ENCODE measurements at regions not wholly inside any gene's neighbourhood (a gene's known extent, or its start where the extent isn't known, plus 50 kb on each side); places are given as distances from the start of the nearest gene placed in this dataset.

DNA sequence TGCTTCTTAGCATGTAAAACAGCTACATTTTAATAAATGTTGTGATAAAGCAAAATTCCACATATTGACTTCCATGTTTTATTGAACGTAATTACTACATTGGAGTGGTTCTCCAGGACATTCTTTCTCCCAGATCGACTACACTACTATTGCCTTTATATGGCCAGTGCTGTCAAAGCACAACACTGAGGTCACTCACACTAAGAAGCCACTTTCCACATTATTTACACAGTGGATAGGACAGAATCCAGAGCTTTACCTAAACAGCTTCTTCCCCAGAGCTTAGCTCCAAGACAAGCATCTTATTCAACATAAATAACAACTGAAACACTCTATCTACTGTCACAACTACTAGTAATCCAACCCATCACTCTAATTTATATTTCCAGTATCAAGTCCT, 73.9 kb upstream of the WDR75 start:
- TF ChIP-seq, protein P1, sequence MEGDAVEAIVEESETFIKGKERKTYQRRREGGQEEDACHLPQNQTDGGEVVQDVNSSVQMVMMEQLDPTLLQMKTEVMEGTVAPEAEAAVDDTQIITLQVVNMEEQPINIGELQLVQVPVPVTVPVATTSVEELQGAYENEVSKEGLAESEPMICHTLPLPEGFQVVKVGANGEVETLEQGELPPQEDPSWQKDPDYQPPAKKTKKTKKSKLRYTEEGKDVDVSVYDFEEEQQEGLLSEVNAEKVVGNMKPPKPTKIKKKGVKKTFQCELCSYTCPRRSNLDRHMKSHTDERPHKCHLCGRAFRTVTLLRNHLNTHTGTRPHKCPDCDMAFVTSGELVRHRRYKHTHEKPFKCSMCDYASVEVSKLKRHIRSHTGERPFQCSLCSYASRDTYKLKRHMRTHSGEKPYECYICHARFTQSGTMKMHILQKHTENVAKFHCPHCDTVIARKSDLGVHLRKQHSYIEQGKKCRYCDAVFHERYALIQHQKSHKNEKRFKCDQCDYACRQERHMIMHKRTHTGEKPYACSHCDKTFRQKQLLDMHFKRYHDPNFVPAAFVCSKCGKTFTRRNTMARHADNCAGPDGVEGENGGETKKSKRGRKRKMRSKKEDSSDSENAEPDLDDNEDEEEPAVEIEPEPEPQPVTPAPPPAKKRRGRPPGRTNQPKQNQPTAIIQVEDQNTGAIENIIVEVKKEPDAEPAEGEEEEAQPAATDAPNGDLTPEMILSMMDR (IDR thresholded peaks at IDR 0.05) = no peak
- TF ChIP-seq POLR2A (IDR thresholded peaks at IDR 0.05) = no peak
- no peak for TF ChIP-seq POLR2AphosphoS5 (IDR thresholded peaks at IDR 0.05)
- WGBS = 63% methylated on average over 2 of the region's 2 CpGs
- Histone ChIP-seq H3K27me3 (replicated peaks; ENCODE audit: insufficient read depth) (no peaks in the 10 kb centered on the region), H3K4me1 (replicated peaks) (no peaks in the 10 kb centered on the region), H3K36me3 (no peaks in the 10 kb centered on the region), H3K9me3 (no peaks in the 10 kb centered on the region), H3K4me3 (no peak overlapping the region), H3K27ac (no peak overlapping the region)
- intact Hi-C loops (cut with DNase I) = no loop called here
- no peak for DNase-seq (ENCODE audit: low spot score)

DNA sequence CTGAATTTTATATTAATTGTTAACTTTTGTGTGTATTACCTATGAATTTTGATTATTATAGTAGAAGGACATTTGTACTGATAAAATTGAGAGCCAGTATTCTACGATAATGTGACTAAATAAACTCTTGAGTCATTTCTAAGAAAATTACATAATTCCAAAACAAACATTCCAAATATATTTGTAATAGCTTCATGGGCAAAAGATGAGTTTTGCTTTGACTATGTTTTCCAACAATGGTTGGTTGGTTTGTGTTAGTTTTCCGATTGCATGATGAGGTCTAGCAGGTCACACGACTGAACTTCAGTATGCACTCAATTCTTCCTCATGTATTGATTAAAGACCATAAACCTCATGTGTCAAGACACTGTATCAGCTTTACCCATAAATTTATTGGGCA, 71.7 kb upstream of the WDR75 start:
- 79% methylated on average over 3 of the region's 3 CpGs for WGBS
- intact Hi-C loops (cut with DNase I) = no loop called here
- H3K27me3 ChIP-seq (replicated peaks; ENCODE audit: insufficient read depth) = no peaks in the 10 kb centered on the region
- H3K4me3 ChIP-seq = no peak overlapping the region
- H3K4me1 ChIP-seq (replicated peaks) = no peaks in the 10 kb centered on the region
- TF ChIP-seq POLR2AphosphoS5 (IDR thresholded peaks at IDR 0.05) = no peak
- TF ChIP-seq, protein P1 (IDR thresholded peaks at IDR 0.05) = no peak
- TF ChIP-seq POLR2A (IDR thresholded peaks at IDR 0.05) = no peak
- H3K36me3 ChIP-seq = no peaks in the 10 kb centered on the region
- H3K9me3 ChIP-seq = no peaks in the 10 kb centered on the region
- no peak overlapping the region for H3K27ac ChIP-seq
- no peak for DNase-seq (ENCODE audit: low spot score)

DNA sequence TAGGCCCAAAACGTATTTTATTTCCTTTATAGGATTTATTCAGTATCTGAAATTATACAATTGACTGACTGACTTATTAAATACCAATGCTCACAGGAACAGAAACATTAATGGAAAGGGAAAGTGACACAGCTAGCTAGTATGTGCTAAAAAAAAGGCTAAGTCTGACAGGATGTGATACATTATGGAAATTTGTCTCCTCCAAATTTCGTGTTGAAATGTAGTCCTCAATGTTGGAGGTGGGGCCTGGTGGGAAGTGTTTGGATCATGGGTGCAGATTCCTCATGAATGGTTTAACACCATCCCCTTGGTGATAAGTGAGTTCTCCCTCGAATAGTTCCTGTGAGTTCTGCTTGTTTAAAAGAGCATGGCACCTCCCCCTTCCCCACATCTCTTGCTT, 70.6 kb upstream of the WDR75 start:
- no peaks in the 10 kb centered on the region for H3K36me3 ChIP-seq
- no peak for DNase-seq (ENCODE audit: low spot score)
- H3K27ac ChIP-seq = no peak overlapping the region
- no peak overlapping the region for H3K4me3 ChIP-seq
- no peak for TF ChIP-seq POLR2A (IDR thresholded peaks at IDR 0.05)
- TF ChIP-seq POLR2AphosphoS5 (IDR thresholded peaks at IDR 0.05) = no peak
- TF ChIP-seq, protein P1 (IDR thresholded peaks at IDR 0.05) = no peak
- intact Hi-C loops (cut with DNase I) = no loop called here
- H3K27me3 ChIP-seq (replicated peaks; ENCODE audit: insufficient read depth) = no peaks in the 10 kb centered on the region
- H3K9me3 ChIP-seq = no peaks in the 10 kb centered on the region
- WGBS = 66% methylated on average over 3 of the region's 3 CpGs
- H3K4me1 ChIP-seq (replicated peaks) = no peaks in the 10 kb centered on the region

DNA sequence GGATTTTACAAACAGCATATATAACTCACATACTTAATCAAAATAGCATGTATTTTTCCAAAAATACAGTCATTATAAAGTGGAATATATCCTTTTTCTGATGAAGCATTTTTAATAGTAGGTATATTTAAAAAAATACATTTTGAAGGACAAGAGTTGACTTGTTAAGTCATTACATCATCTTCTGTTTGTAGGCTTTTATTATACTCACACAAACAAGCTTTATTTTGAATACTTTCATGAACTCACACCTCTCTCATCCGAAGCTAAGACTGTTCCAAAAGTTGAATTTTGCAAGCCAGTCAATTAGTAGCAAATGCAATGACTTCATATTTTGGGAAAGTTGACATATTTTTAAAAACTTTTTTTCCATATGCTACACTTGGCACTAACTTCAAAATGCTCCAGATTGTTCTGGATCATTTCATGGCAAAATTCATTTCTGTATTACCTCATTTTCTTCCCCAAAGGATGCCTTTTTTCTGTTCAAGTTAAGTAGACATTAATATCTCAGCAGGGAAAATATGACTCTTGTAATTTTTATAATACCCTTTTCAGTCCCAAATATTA, 68.5 kb upstream of the WDR75 start:
- WGBS = 55% methylated on average over 1 of the region's 1 CpG

DNA sequence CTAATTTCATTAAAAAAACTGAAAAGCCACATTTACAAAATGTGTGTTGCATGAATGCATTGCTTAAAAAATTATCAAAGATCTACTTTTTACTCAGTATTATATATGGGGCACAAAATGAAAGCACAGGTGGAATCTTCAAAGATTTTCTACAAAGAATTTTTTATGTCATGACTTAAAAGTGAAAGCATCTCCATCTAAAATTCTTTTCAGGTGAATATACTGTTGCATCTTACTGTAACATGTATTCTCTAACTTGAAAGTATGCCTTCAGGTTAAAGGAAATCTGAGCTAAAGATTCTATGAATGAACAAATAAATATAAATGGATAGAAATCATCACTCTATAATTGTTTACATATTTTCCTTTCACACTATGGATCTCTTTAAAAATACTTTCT, 66.8 kb upstream of the WDR75 start:
- H3K36me3 ChIP-seq = no peaks in the 10 kb centered on the region
- no peaks in the 10 kb centered on the region for H3K27me3 ChIP-seq (replicated peaks; ENCODE audit: insufficient read depth)
- no peaks in the 10 kb centered on the region for H3K9me3 ChIP-seq
- TF ChIP-seq, protein P1 (IDR thresholded peaks at IDR 0.05) = no peak
- no peak for TF ChIP-seq POLR2A (IDR thresholded peaks at IDR 0.05)
- no peak for TF ChIP-seq POLR2AphosphoS5 (IDR thresholded peaks at IDR 0.05)
- H3K4me1 ChIP-seq (replicated peaks) = no peaks in the 10 kb centered on the region
- H3K27ac ChIP-seq = no peak overlapping the region
- no peak for DNase-seq (ENCODE audit: low spot score)
- H3K4me3 ChIP-seq = no peak overlapping the region
- intact Hi-C loops (cut with DNase I) = no loop called here

More for the DNA sequence above, 68.5 kb upstream of the WDR75 start:
- Histone ChIP-seq H3K9me3 (no peaks in the 10 kb centered on the region), H3K4me1 (replicated peaks) (no peaks in the 10 kb centered on the region), H3K27me3 (replicated peaks; ENCODE audit: insufficient read depth) (no peaks in the 10 kb centered on the region), H3K27ac (no peak overlapping the region), H3K36me3 (no peaks in the 10 kb centered on the region), H3K4me3 (no peak overlapping the region)
- intact Hi-C loops (cut with DNase I) = no loop called here
- DNase-seq (ENCODE audit: low spot score) = no peak
- TF ChIP-seq POLR2AphosphoS5 (IDR thresholded peaks at IDR 0.05) (no peak), POLR2A (IDR thresholded peaks at IDR 0.05) (no peak)
- TF ChIP-seq, protein P1 (IDR thresholded peaks at IDR 0.05) = no peak
